HEK293T (cell line): ENCODE measurements at regions not wholly inside any gene's neighbourhood (a gene's known extent, or its start where the extent isn't known, plus 50 kb on each side); places are given as distances from the start of the nearest gene placed in this dataset.

Source experiments
- CTCF ChIA-PET: fragments of 350-600 bp; formaldehyde crosslinking; extraction: SDS; loops from one replicate; lab custom pipeline; 2021; ENCODE audit warnings: antibody characterized with exemption, inconsistent platforms; lab: Yijun Ruan, JAX
- POLR2A ChIA-PET: fragments of 350-600 bp; formaldehyde crosslinking; extraction: SDS; loops from one replicate; lab custom pipeline; 2020; ENCODE audit warnings: antibody characterized with exemption, inconsistent platforms; lab: Yijun Ruan, JAX
- DNase-seq: peaks from one replicate; pipeline ENCODE4 v3.0.0; 2012; ENCODE audit warnings: mixed read lengths; ENCODE audit errors: extremely low spot score
- ARNT ChIP-seq: fragments of 450-650 bp; IDR thresholded peaks from 2 replicates; pipeline ENCODE4 v1.6.1; 2017; ENCODE audit warnings: mild to moderate bottlenecking
- BHLHE40 ChIP-seq: fragments of 450-650 bp; IDR thresholded peaks from 2 replicates; pipeline ENCODE4 v1.6.1; 2016; ENCODE audit warnings: mild to moderate bottlenecking, moderate library complexity, borderline replicate concordance
- CTBP1 ChIP-seq: fragments of 450-650 bp; IDR thresholded peaks from 2 replicates; pipeline ENCODE4 v1.6.1; 2016; ENCODE audit warnings: borderline replicate concordance
- ELF4 ChIP-seq: fragments of 450-650 bp; IDR thresholded peaks from 2 replicates; pipeline ENCODE4 v1.6.1; 2017; ENCODE audit warnings: antibody characterized with exemption
- FOXA1 ChIP-seq: fragments of 450-650 bp; IDR thresholded peaks from 2 replicates; pipeline ENCODE4 v1.6.1; 2016; ENCODE audit warnings: mild to moderate bottlenecking
- FOXK2 ChIP-seq: fragments of 450-650 bp; IDR thresholded peaks from 2 replicates; pipeline ENCODE4 v1.6.1; 2016; ENCODE audit warnings: mild to moderate bottlenecking
- FOXM1 ChIP-seq: fragments of 450-650 bp; IDR thresholded peaks from 2 replicates; pipeline ENCODE4 v1.6.1; 2017; ENCODE audit warnings: mild to moderate bottlenecking, borderline replicate concordance
- HDGF ChIP-seq: fragments of 450-650 bp; IDR thresholded peaks from 2 replicates; pipeline ENCODE4 v1.6.1; 2017; ENCODE audit warnings: antibody characterized with exemption, borderline replicate concordance
- L3MBTL2 ChIP-seq: fragments of 450-650 bp; conservative IDR thresholded peaks from 2 replicates; pipeline ENCODE4 v1.6.1; 2016; ENCODE audit warnings: mild to moderate bottlenecking
- LEF1 ChIP-seq: fragments of 450-650 bp; IDR thresholded peaks from 2 replicates; pipeline ENCODE4 v1.6.1; 2017; ENCODE audit warnings: mild to moderate bottlenecking, borderline replicate concordance
- NFRKB ChIP-seq: fragments of 450-650 bp; IDR thresholded peaks from 2 replicates; pipeline ENCODE4 v1.6.1; 2016; ENCODE audit warnings: mild to moderate bottlenecking, moderate library complexity
- SP1 ChIP-seq: fragments of 450-650 bp; IDR thresholded peaks from 2 replicates; pipeline ENCODE4 v1.6.1; 2017
- SUZ12 ChIP-seq: fragments of 450-650 bp; IDR thresholded peaks from 2 replicates; pipeline ENCODE4 v1.6.1; 2016; ENCODE audit warnings: mild to moderate bottlenecking
- TARDBP ChIP-seq: fragments of 450-650 bp; IDR thresholded peaks from 2 replicates; pipeline ENCODE4 v1.6.1; 2016
- ZNF384 ChIP-seq: fragments of 450-650 bp; IDR thresholded peaks from 2 replicates; pipeline ENCODE4 v1.6.1; 2016
- TF ChIP-seq, protein P1 (sequence below): fragments of 450-650 bp; IDR thresholded peaks from 2 replicates; pipeline ENCODE4 v1.6.1; 2016

DNA sequence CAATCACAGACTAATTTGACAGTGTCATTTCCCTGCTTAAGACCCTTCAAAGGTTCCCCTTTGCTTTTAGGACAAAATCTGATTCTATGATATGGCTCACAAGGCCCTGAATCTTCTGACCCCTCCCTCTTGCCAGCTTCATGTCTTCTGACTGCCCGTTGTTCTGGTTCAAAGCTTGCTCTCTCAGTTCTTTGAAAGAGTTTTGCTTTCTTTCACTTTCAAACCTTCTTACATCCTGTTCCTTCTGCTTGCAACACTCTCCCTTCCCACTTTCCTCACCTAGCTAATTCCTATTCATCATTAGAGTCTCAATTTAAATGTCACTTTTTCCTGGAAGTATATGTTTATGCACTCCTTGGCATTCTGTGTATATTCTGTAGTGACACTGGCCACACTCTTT, 299.2 kb downstream of the IDS start:
- no peak for DNase-seq
- ChIA-PET POLR2A (no interaction called here), CTCF (no interaction called here)
- TF ChIP-seq FOXK2 (no peak), ZNF384 (no peak), FOXA1 (no peak), SUZ12 (no peak), L3MBTL2 (no peak), ARNT (no peak), FOXM1 (no peak)
- TF ChIP-seq, protein P1, sequence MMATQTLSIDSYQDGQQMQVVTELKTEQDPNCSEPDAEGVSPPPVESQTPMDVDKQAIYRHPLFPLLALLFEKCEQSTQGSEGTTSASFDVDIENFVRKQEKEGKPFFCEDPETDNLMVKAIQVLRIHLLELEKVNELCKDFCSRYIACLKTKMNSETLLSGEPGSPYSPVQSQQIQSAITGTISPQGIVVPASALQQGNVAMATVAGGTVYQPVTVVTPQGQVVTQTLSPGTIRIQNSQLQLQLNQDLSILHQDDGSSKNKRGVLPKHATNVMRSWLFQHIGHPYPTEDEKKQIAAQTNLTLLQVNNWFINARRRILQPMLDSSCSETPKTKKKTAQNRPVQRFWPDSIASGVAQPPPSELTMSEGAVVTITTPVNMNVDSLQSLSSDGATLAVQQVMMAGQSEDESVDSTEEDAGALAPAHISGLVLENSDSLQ = no peak

DNA sequence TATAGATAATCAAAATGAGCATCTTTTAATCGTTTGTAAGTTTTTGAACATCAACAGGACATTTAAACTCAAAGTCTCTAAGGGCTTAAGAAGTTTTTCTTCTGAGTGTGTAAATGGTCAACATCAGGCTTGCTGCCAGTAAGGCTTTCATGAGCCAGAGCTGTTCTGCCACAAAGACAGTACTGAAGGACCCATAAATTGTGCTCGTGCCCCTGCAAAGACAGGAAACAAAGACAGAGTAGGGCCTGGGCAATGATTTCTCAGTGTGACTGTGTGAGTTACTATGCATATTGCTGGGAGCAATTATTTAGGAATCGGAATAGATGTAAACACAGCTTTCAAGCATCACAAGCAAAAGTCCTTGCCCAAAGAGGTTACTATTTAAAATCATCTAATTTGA, 300.0 kb downstream of the IDS start:
- TF ChIP-seq BHLHE40 (no peak), CTBP1 (no peak)
- DNase-seq = no peak
- ChIA-PET CTCF (no interaction called here), POLR2A (no interaction called here)

DNA sequence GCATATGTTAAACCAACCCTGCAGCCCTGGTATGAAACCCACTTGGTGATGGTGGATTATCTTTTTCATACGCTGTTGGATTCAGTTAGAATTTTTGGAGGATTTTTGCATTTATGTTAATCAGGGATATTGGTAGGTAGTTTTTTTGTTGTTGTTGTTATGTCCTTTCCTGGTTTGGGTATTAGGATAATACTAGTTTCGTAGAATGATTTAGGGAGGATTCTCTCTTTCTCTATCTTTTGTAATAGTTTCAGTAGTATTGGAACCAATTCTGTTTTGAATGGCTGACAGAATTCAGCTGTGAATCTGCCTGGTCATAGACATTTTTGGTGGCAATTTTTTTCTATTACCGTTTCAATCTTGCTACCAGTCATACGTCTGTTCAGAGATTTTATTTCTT, 305.4 kb downstream of the IDS start:
- TF ChIP-seq SP1 (no peak), LEF1 (no peak), FOXK2 (no peak), ZNF384 (no peak), SUZ12 (no peak), L3MBTL2 (no peak), HDGF (no peak), NFRKB (no peak), BHLHE40 (no peak), ARNT (no peak), CTBP1 (no peak), FOXM1 (no peak), FOXA1 (no peak), TARDBP (no peak), ELF4 (no peak)
- TF ChIP-seq, protein P1 = no peak
- ChIA-PET CTCF (no interaction called here), POLR2A (no interaction called here)
- no peak for DNase-seq

DNA sequence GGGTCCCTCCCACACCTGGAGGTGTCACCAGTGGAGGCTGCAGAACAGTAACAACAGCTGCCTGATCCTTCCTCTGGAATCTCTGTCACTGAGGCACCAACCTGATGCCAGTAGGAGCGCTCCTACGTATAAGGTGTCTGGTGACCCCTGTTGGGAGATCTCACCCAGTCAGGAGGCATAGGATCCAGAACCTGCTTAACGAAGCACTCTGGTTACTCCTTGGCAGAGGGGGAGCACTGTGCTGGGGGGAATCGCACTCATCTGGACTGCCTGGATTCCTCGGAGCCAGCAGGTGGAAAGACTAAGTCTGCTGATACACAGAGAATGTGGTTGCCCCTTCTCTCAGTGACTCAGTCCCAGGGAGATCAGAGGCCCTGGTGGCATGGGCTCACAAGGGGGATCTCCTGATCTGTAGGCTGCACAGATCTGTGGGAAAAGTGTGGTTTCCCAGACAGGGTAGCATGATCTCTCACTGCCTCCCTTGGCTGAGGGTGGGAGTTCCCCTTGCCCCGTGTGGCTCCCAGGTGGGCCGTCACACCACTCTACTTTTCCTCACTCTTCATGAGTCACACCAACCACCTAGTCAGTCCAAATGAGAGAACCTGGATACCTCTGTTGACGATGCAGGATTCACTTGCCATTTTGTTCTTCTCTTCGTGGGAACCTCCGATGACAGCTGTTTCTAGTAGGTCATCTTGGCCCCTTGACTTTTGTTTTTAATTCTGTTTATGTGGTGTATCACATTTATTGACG, 305.9 kb downstream of the IDS start:
- no peak for DNase-seq
- no peak for TF ChIP-seq NFRKB
- no peak for TF ChIP-seq SUZ12
- TF ChIP-seq SP1 = no peak
- no peak for TF ChIP-seq TARDBP
- TF ChIP-seq ARNT = no peak
- TF ChIP-seq FOXM1 = no peak
- no peak for TF ChIP-seq FOXK2
- no peak for TF ChIP-seq CTBP1
- TF ChIP-seq ELF4 = no peak
- no peak for TF ChIP-seq BHLHE40
- no peak for TF ChIP-seq HDGF
- no peak for TF ChIP-seq L3MBTL2
- TF ChIP-seq, protein P1 = no peak
- no peak for TF ChIP-seq LEF1
- no peak for TF ChIP-seq ZNF384
- TF ChIP-seq FOXA1 = no peak
- CTCF ChIA-PET = no interaction called here

DNA sequence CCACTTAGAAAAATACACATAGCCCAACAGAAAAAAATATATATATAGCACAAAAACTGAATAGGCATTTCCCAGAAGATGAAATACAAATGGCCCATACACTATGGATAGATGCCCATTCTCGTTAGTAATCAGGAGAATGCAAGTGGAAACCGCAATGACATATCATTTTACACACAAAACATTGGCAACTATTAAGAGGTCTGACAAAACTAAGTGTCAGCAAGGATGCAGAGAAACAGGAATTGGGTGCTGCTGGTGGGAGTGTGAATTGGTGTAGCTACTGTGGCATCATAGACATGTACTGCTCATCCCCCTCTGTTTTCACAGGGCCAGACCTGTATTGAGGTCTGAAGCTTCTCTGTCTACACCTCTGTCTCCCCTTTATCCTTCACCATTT, 320.0 kb downstream of the IDS start:
- DNase-seq = no peak
- CTCF ChIA-PET = no interaction called here
- TF ChIP-seq, protein P1 = no peak
- no peak for TF ChIP-seq SP1
- TF ChIP-seq FOXK2 = no peak
- TF ChIP-seq HDGF = no peak
- POLR2A ChIA-PET = interaction anchor here (0.6 kb wide), 1 partner anchor 282 kb away, joined by 6 read pairs; no protein-coding TSS in a partner anchor

More for the DNA sequence above, 305.9 kb downstream of the IDS start:
- POLR2A ChIA-PET = no interaction called here

DNA sequence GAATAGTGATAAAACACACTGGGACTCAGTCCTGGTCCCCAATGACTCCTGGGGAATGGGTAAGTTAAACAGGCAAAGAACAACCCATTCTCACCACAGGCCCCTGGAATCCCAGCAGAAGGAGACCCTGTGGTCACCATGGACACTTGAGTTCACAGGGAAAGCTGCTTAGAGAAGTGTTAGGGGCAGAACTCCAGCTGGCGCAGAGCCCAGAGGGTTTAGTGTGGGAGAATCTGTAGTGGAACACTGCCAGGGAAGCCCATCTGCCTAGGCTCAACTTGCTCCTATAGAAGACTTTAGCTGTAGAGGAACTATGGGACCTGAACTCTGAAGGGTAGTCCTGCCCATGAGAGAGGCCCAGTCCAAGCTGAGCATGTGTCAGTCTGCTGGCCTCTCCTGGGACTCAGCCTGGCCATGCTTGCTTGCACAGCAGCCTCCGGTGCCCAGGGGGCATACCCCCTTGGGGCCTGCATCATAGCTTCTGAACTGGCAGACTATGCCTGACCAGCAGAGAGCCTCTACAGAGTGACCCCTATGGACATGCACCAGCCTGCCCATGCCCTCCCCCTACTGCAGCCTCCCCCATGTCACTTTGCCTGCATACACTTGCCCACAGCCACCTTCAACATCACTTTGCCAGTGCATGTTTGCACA, 343.5 kb downstream of the IDS start:
- ChIA-PET CTCF (no interaction called here), POLR2A (no interaction called here)
- DNase-seq = no peak
- TF ChIP-seq ELF4 (no peak), SUZ12 (no peak), NFRKB (no peak), ARNT (no peak), FOXA1 (no peak), FOXK2 (no peak), FOXM1 (no peak), LEF1 (no peak), SP1 (no peak), L3MBTL2 (no peak), TARDBP (no peak), BHLHE40 (no peak), CTBP1 (no peak), HDGF (no peak), ZNF384 (no peak)
- TF ChIP-seq, protein P1 = no peak
